ENCODE measurements at regions not wholly inside any gene's neighbourhood (a gene's known extent, or its start where the extent isn't known, plus 50 kb on each side); places are given as distances from the start of the nearest gene placed in this dataset.

- H2AFZ ChIP-seq (ENCODE audit: low read length), result no peak overlapping the region
- H3K9me3 ChIP-seq (ENCODE audit: low read length), result no peaks in the 10 kb centered on the region
- H3K4me1 ChIP-seq (ENCODE audit: insufficient read depth, low read length, severe bottlenecking), result no peaks in the 10 kb centered on the region
- no peak overlapping the region for H3K27ac ChIP-seq (ENCODE audit: low read depth, low read length, poor library complexity, severe bottlenecking)
- no peak overlapping the region for H3K4me2 ChIP-seq (ENCODE audit: low read length)
- H3K79me2 ChIP-seq (ENCODE audit: insufficient read depth, low read length), result no peaks in the 10 kb centered on the region
- H3F3A ChIP-seq (ENCODE audit: insufficient read depth, low read length), result no peaks in the 10 kb centered on the region
- H3K36me3 ChIP-seq (ENCODE audit: insufficient read depth, low read length), result no peaks in the 10 kb centered on the region
- no peaks in the 10 kb centered on the region for H3K27me3 ChIP-seq (ENCODE audit: insufficient read depth, low read length)
- no peak overlapping the region for H3K9ac ChIP-seq (ENCODE audit: low read length)
- TF ChIP-seq EZH2 (IDR thresholded peaks at IDR 0.05; ENCODE audit: borderline replicate concordance, low read length), result no peak
- TF ChIP-seq CTCF (IDR thresholded peaks at IDR 0.05; ENCODE audit: low read length), result no peak
- no peaks in the 10 kb centered on the region for H3K9me2 ChIP-seq (ENCODE audit: low read depth, low read length)
- H4K20me1 ChIP-seq (ENCODE audit: insufficient read depth, low read length), result no peaks in the 10 kb centered on the region
- no peak overlapping the region for H3K4me3 ChIP-seq (ENCODE audit: low read depth, low read length, poor library complexity, severe bottlenecking)
Observed at GRCh38 chr3:22981166-22981565, 222.0 kb upstream of the UBE2E2 start.

- no peak for TF ChIP-seq EZH2 (IDR thresholded peaks at IDR 0.05; ENCODE audit: borderline replicate concordance, low read length)
- TF ChIP-seq CTCF (IDR thresholded peaks at IDR 0.05; ENCODE audit: low read length), result no peak
- no peak overlapping the region for H3K27ac ChIP-seq (ENCODE audit: low read depth, low read length, poor library complexity, severe bottlenecking)
Observed at GRCh38 chr3:22981861-22982260, 221.3 kb upstream of the UBE2E2 start.

GRCh38 chr3:22982981-22983587 is 220.0 kb upstream of the UBE2E2 start:
- Histone ChIP-seq H3K9ac (ENCODE audit: low read length) (no peak overlapping the region), H3K4me2 (ENCODE audit: low read length) (no peak overlapping the region), H3K4me3 (ENCODE audit: low read depth, low read length, poor library complexity, severe bottlenecking) (no peak overlapping the region), H4K20me1 (ENCODE audit: insufficient read depth, low read length) (no peaks in the 10 kb centered on the region), H2AFZ (ENCODE audit: low read length) (no peak overlapping the region), H3K9me2 (ENCODE audit: low read depth, low read length) (no peaks in the 10 kb centered on the region), H3K4me1 (ENCODE audit: insufficient read depth, low read length, severe bottlenecking) (no peaks in the 10 kb centered on the region), H3K9me3 (ENCODE audit: low read length) (no peaks in the 10 kb centered on the region), H3K27me3 (ENCODE audit: insufficient read depth, low read length) (no peaks in the 10 kb centered on the region), H3K79me2 (ENCODE audit: insufficient read depth, low read length) (no peaks in the 10 kb centered on the region), H3K36me3 (ENCODE audit: insufficient read depth, low read length) (no peaks in the 10 kb centered on the region), H3K27ac (ENCODE audit: low read depth, low read length, poor library complexity, severe bottlenecking) (no peak overlapping the region), H3F3A (ENCODE audit: insufficient read depth, low read length) (no peaks in the 10 kb centered on the region)
- no peak for TF ChIP-seq CTCF (IDR thresholded peaks at IDR 0.05; ENCODE audit: low read length)
- TF ChIP-seq EZH2 (IDR thresholded peaks at IDR 0.05; ENCODE audit: borderline replicate concordance, low read length), result no peak

More at GRCh38 chr3:22981861-22982260, 221.3 kb upstream of the UBE2E2 start:
- H3K4me1 ChIP-seq (ENCODE audit: insufficient read depth, low read length, severe bottlenecking), result no peaks in the 10 kb centered on the region
- no peaks in the 10 kb centered on the region for H3F3A ChIP-seq (ENCODE audit: insufficient read depth, low read length)
- H3K9me3 ChIP-seq (ENCODE audit: low read length), result no peaks in the 10 kb centered on the region
- H3K36me3 ChIP-seq (ENCODE audit: insufficient read depth, low read length), result no peaks in the 10 kb centered on the region
- H3K4me3 ChIP-seq (ENCODE audit: low read depth, low read length, poor library complexity, severe bottlenecking), result no peak overlapping the region
- H3K27me3 ChIP-seq (ENCODE audit: insufficient read depth, low read length), result no peaks in the 10 kb centered on the region
- H3K9ac ChIP-seq (ENCODE audit: low read length), result no peak overlapping the region
- H2AFZ ChIP-seq (ENCODE audit: low read length), result no peak overlapping the region
- H3K79me2 ChIP-seq (ENCODE audit: insufficient read depth, low read length), result no peaks in the 10 kb centered on the region
- no peaks in the 10 kb centered on the region for H3K9me2 ChIP-seq (ENCODE audit: low read depth, low read length)
- no peak overlapping the region for H3K4me2 ChIP-seq (ENCODE audit: low read length)
- H4K20me1 ChIP-seq (ENCODE audit: insufficient read depth, low read length), result no peaks in the 10 kb centered on the region
